H1 (cell line): ENCODE measurements at regions not wholly inside any gene's neighbourhood (a gene's known extent, or its start where the extent isn't known, plus 50 kb on each side); places are given as distances from the start of the nearest gene placed in this dataset.

Experiments
- CTCF ChIP-seq, 3 experiments: IDR thresholded peaks; 1 replicate in 2 of 3; 2 replicates in 1 of 3; pipeline versions ENCODE4 v1.5.1 to v1.6.1; 2011; ENCODE audit warnings: low read length in 3 of 3, mild to moderate bottlenecking in 3 of 3, inconsistent platforms in 2 of 3, low read depth in 1 of 3, moderate library complexity in 1 of 3; ENCODE audit not compliant: insufficient read depth in 1 of 3; ENCODE audit errors: control extremely low read depth in 1 of 3
- EP300 ChIP-seq, 2 experiments: IDR thresholded peaks; 1 replicate in 1 of 2; 2 replicates in 1 of 2; pipeline ENCODE4 v1.6.1; 2011 to 2012; ENCODE audit warnings: low read depth in 2 of 2, low read length in 2 of 2, mild to moderate bottlenecking in 2 of 2, borderline replicate concordance in 1 of 2, inconsistent platforms in 1 of 2, moderate library complexity in 1 of 2
- GABPA ChIP-seq: IDR thresholded peaks from 2 replicates; pipeline ENCODE4 v1.6.1; 2011; ENCODE audit warnings: mild to moderate bottlenecking, low read length, moderate library complexity, borderline replicate concordance; ENCODE audit not compliant: insufficient read depth
- PHF8 ChIP-seq: fragments of 200-600 bp; sonication (generic); conservative IDR thresholded peaks from 2 replicates; pipeline ENCODE4 v1.7.1; 2012; ENCODE audit warnings: low read depth, mild to moderate bottlenecking, inconsistent platforms, low read length, moderate library complexity
- POLR2A ChIP-seq, 2 experiments: IDR thresholded peaks; 1 replicate in 1 of 2; 2 replicates in 1 of 2; pipeline ENCODE4 v1.6.1; 2011; ENCODE audit warnings: low read depth in 2 of 2, low read length in 2 of 2, mild to moderate bottlenecking in 2 of 2; ENCODE audit errors: control extremely low read depth in 1 of 2
- RAD21 ChIP-seq, 2 experiments: IDR thresholded peaks in 1 of 2; conservative IDR thresholded peaks in 1 of 2; 2 replicates each; pipeline ENCODE4 v1.6.1; 2011; ENCODE audit warnings: low read depth in 2 of 2, low read length in 2 of 2, improper control_type of control experiment in 1 of 2, inconsistent platforms in 1 of 2, mild to moderate bottlenecking in 1 of 2, moderate library complexity in 1 of 2
- SP1 ChIP-seq: IDR thresholded peaks from 2 replicates; pipeline ENCODE4 v1.6.1; 2011; ENCODE audit warnings: low read depth, low read length
- TAF1 ChIP-seq: IDR thresholded peaks from 2 replicates; pipeline ENCODE4 v1.6.1; 2011; ENCODE audit warnings: mild to moderate bottlenecking, low read depth, low read length

GRCh38 chr3:180321534-180321933 lies 280.4 kb upstream of the TTC14 start:
- TF ChIP-seq PHF8 (no peak), CTCF (IDR thresholded peaks at IDR 0.05; ENCODE audit: control extremely low read depth in 1 of 3, insufficient read depth in 1 of 3, low read depth in 1 of 3, low read length in 3 of 3) (no peak), GABPA (no peak), TAF1 (no peak), SP1 (no peak), RAD21 (IDR thresholded peaks at IDR 0.05 in 1 of 2, conservative IDR thresholded peaks at IDR 0.05 in 1 of 2; ENCODE audit: low read depth in 2 of 2, low read length in 2 of 2) (no peak), EP300 (IDR thresholded peaks at IDR 0.05; ENCODE audit: borderline replicate concordance in 1 of 2, low read depth in 2 of 2, low read length in 2 of 2) (no peak), POLR2A (IDR thresholded peaks at IDR 0.05; ENCODE audit: control extremely low read depth in 1 of 2, low read depth in 2 of 2, low read length in 2 of 2) (no peak)
